H9 (cell line): ENCODE measurements at regions not wholly inside any gene's neighbourhood (a gene's known extent, or its start where the extent isn't known, plus 50 kb on each side); places are given as distances from the start of the nearest gene placed in this dataset.

ENCODE experiments used
- DNase-seq: peaks from one replicate; pipeline ENCODE4 v3.0.0-alpha.2; 2017
- H2AFZ ChIP-seq: one replicate; pipeline ENCODE4 v1.6.1; 2013; ENCODE audit warnings: mild to moderate bottlenecking, low read length, control low read depth, moderate library complexity
- H2AK5ac ChIP-seq: 2 replicates; pipeline ENCODE4 v1.6.1; 2013; ENCODE audit warnings: low read length, control low read depth, mixed read lengths; ENCODE audit not compliant: insufficient read length
- H2BK120ac ChIP-seq: one replicate; pipeline ENCODE4 v1.6.1; 2013; ENCODE audit warnings: low read depth, mild to moderate bottlenecking, low read length, control low read depth, inconsistent platforms; ENCODE audit not compliant: poor library complexity, severe bottlenecking
- H2BK12ac ChIP-seq: 2 replicates; pipeline ENCODE4 v1.6.1; 2013; ENCODE audit warnings: low read length, control low read depth, mixed read lengths, low read depth; ENCODE audit not compliant: insufficient read length
- H2BK15ac ChIP-seq: 2 replicates; pipeline ENCODE4 v1.6.1; 2013; ENCODE audit warnings: low read depth, low read length, control low read depth
- H2BK20ac ChIP-seq: one replicate; pipeline ENCODE4 v1.6.1; 2013; ENCODE audit warnings: low read depth, mild to moderate bottlenecking, low read length, control low read depth, inconsistent platforms; ENCODE audit not compliant: poor library complexity, severe bottlenecking
- H2BK5ac ChIP-seq: 2 replicates; pipeline ENCODE4 v1.6.1; 2013; ENCODE audit warnings: low read length, control low read depth, mixed read lengths; ENCODE audit not compliant: insufficient read length
- H3K14ac ChIP-seq: 2 replicates; pipeline ENCODE4 v1.6.1; 2013; ENCODE audit warnings: low read length, control low read depth; ENCODE audit not compliant: insufficient read depth
- H3K18ac ChIP-seq: 2 replicates; pipeline ENCODE4 v1.6.1; 2013; ENCODE audit warnings: low read depth, mild to moderate bottlenecking, mixed read lengths, low read length, control low read depth; ENCODE audit not compliant: insufficient read length
- H3K23ac ChIP-seq: 2 replicates; pipeline ENCODE4 v1.6.1; 2013; ENCODE audit warnings: low read length, control low read depth, mixed read lengths, low read depth; ENCODE audit not compliant: insufficient read length
- H3K23me2 ChIP-seq: 2 replicates; pipeline ENCODE4 v1.6.1; 2013; ENCODE audit warnings: low read depth, mild to moderate bottlenecking, mixed read lengths, low read length, control low read depth; ENCODE audit not compliant: insufficient read length, poor library complexity, severe bottlenecking
- H3K27ac ChIP-seq: 2 replicates; pipeline ENCODE4 v1.5.1; 2013; ENCODE audit warnings: low read length, control low read depth, mixed read lengths, low read depth; ENCODE audit not compliant: insufficient read length
- H3K27me3 ChIP-seq: 2 replicates; pipeline ENCODE4 v1.6.1; 2013; ENCODE audit warnings: low read length, control low read depth, inconsistent platforms; ENCODE audit not compliant: insufficient read depth
- H3K4ac ChIP-seq: 2 replicates; pipeline ENCODE4 v1.6.1; 2013; ENCODE audit warnings: low read depth, mild to moderate bottlenecking, control low read depth, inconsistent platforms, low read length, moderate library complexity
- H3K4me1 ChIP-seq: 2 replicates; pipeline ENCODE4 v1.6.1; 2013; ENCODE audit warnings: low read length, control low read depth, inconsistent platforms; ENCODE audit not compliant: insufficient read depth
- H3K4me2 ChIP-seq: 2 replicates; pipeline ENCODE4 v1.6.1; 2013; ENCODE audit warnings: low read length, control low read depth, mixed read lengths; ENCODE audit not compliant: insufficient read length, insufficient read depth
- H3K56ac ChIP-seq: 2 replicates; pipeline ENCODE4 v1.6.1; 2013; ENCODE audit warnings: low read depth, mild to moderate bottlenecking, mixed read lengths, low read length, control low read depth; ENCODE audit not compliant: insufficient read length
- H3K79me1 ChIP-seq: 2 replicates; pipeline ENCODE4 v1.6.1; 2013; ENCODE audit warnings: low read depth, mild to moderate bottlenecking, moderate library complexity, low read length, control low read depth, inconsistent platforms; ENCODE audit not compliant: insufficient read depth, poor library complexity, severe bottlenecking
- H3K79me2 ChIP-seq: 2 replicates; pipeline ENCODE4 v1.6.1; 2013; ENCODE audit warnings: low read length, control low read depth, inconsistent platforms; ENCODE audit not compliant: insufficient read depth
- H3K9ac ChIP-seq: 2 replicates; pipeline ENCODE4 v1.6.1; 2013; ENCODE audit warnings: low read length, control low read depth, mixed read lengths; ENCODE audit not compliant: insufficient read length; ENCODE audit errors: extremely low read depth
- H3K9me3 ChIP-seq: one replicate; pipeline ENCODE4 v1.6.1; 2013; ENCODE audit warnings: low read depth, low read length, inconsistent platforms; ENCODE audit not compliant: control insufficient read depth
- H3T11ph ChIP-seq: one replicate; pipeline ENCODE4 v1.6.1; 2013; ENCODE audit warnings: mild to moderate bottlenecking, low read length, control low read depth, inconsistent platforms
- H4K20me1 ChIP-seq: one replicate; pipeline ENCODE4 v1.6.1; 2013; ENCODE audit not compliant: control insufficient read depth, insufficient read length, insufficient read depth
- H4K5ac ChIP-seq: 2 replicates; pipeline ENCODE4 v1.6.1; 2013; ENCODE audit warnings: low read depth, mild to moderate bottlenecking, mixed read lengths, low read length, control low read depth; ENCODE audit not compliant: insufficient read length
- H4K8ac ChIP-seq: replicated peaks from 2 replicates; pipeline ENCODE4 v1.6.1; 2013; ENCODE audit warnings: low read length, control low read depth, mixed read lengths, low read depth; ENCODE audit not compliant: insufficient read length
- H4K91ac ChIP-seq: 2 replicates; pipeline ENCODE4 v1.6.1; 2013; ENCODE audit warnings: low read depth, mild to moderate bottlenecking, moderate library complexity, mixed read lengths, low read length, control low read depth; ENCODE audit not compliant: insufficient read length
- H3K27ac Mint-ChIP-seq, 3 experiments: 2 replicates in 2 of 3; 3 replicates in 1 of 3; pipeline ENCODE4 v1.8.0; 2020 to 2021; ENCODE audit warnings: mixed read lengths in 3 of 3, mild to moderate bottlenecking in 1 of 3, moderate library complexity in 1 of 3
- H3K27me3 Mint-ChIP-seq: 2 replicates; pipeline ENCODE4 v1.8.0; 2021; ENCODE audit warnings: low read depth, mild to moderate bottlenecking, moderate library complexity, mixed read lengths
- H3K36me3 Mint-ChIP-seq, 3 experiments: 2 replicates in 2 of 3; 3 replicates in 1 of 3; pipeline ENCODE4 v1.8.0; 2020 to 2021; ENCODE audit warnings: low read depth in 3 of 3, mixed read lengths in 3 of 3; ENCODE audit not compliant: insufficient read depth in 1 of 3
- H3K4me1 Mint-ChIP-seq, 2 experiments: 2 replicates each; pipeline ENCODE4 v1.8.0; 2020; ENCODE audit warnings: mixed read lengths in 2 of 2
- H3K4me3 Mint-ChIP-seq, 2 experiments: 2 replicates in 1 of 2; 3 replicates in 1 of 2; pipeline ENCODE4 v1.8.0; 2020 to 2021; ENCODE audit warnings: mild to moderate bottlenecking in 2 of 2, mixed read lengths in 2 of 2, moderate library complexity in 1 of 2
- H3K9me3 Mint-ChIP-seq, 2 experiments: 2 replicates in 1 of 2; 3 replicates in 1 of 2; pipeline ENCODE4 v1.8.0; 2020; ENCODE audit warnings: mild to moderate bottlenecking in 2 of 2, mixed read lengths in 2 of 2, moderate library complexity in 1 of 2
- WGBS: extraction: QIAGEN DNeasy Blood & Tissue Kit; methylation state at CpG from one replicate; pipeline ENCODE4 v1.1.7; 2013; ENCODE audit warnings: missing lambda C conversion rate, low lambda C conversion rate, mixed read lengths; ENCODE audit not compliant: insufficient read length; ENCODE audit errors: extremely low coverage; 5-methylcytosine and 5-hydroxymethylcytosine counted together
- TF ChIP-seq, protein P1 (sequence below): fragments of 200-600 bp; sonication (generic); conservative IDR thresholded peaks from 3 replicates; pipeline ENCODE4 v1.8.0; 2021; ENCODE audit warnings: antibody characterized with exemption, mild to moderate bottlenecking

- no peak overlapping the region for H2AK5ac ChIP-seq
- TF ChIP-seq, protein P1, sequence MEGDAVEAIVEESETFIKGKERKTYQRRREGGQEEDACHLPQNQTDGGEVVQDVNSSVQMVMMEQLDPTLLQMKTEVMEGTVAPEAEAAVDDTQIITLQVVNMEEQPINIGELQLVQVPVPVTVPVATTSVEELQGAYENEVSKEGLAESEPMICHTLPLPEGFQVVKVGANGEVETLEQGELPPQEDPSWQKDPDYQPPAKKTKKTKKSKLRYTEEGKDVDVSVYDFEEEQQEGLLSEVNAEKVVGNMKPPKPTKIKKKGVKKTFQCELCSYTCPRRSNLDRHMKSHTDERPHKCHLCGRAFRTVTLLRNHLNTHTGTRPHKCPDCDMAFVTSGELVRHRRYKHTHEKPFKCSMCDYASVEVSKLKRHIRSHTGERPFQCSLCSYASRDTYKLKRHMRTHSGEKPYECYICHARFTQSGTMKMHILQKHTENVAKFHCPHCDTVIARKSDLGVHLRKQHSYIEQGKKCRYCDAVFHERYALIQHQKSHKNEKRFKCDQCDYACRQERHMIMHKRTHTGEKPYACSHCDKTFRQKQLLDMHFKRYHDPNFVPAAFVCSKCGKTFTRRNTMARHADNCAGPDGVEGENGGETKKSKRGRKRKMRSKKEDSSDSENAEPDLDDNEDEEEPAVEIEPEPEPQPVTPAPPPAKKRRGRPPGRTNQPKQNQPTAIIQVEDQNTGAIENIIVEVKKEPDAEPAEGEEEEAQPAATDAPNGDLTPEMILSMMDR = peak; percentile 40; the same call in 2 of the 3 replicates
- Mint-ChIP-seq H3K27ac (no peak overlapping the region), H3K27me3 (no peaks in the 10 kb centered on the region), H3K4me3 (no peak overlapping the region), H3K4me1 (0 out of 4 replicates have a peak, but pooled peaks cover 2 to 3% of the 10 kb centered on the region in 2 experiments), H3K9me3 (no peaks in the 10 kb centered on the region), H3K36me3 (no peaks in the 10 kb centered on the region)
- H3K23ac ChIP-seq = no peak overlapping the region
- no peak overlapping the region for H3K27ac ChIP-seq
- H3K4ac ChIP-seq = no peak overlapping the region
- H4K91ac ChIP-seq = no peak overlapping the region
- H3K4me2 ChIP-seq = no peak overlapping the region
- no peak overlapping the region for H2AFZ ChIP-seq
- no peak overlapping the region for H3K9ac ChIP-seq
- H4K5ac ChIP-seq = no peak overlapping the region
- no peaks in the 10 kb centered on the region for H3K9me3 ChIP-seq
- H2BK20ac ChIP-seq = no peak overlapping the region
- no peak overlapping the region for H4K8ac ChIP-seq
- H2BK5ac ChIP-seq = no peak overlapping the region
- H3K23me2 ChIP-seq = no peaks in the 10 kb centered on the region
- H3K27me3 ChIP-seq = no peaks in the 10 kb centered on the region
- H3K14ac ChIP-seq = no peak overlapping the region
- no peak overlapping the region for H3T11ph ChIP-seq
- H3K56ac ChIP-seq = no peak overlapping the region
- WGBS = no CpG with 5 or more reads among the region's 1 CpG
- H3K79me1 ChIP-seq = no peaks in the 10 kb centered on the region
- H2BK15ac ChIP-seq = no peak overlapping the region
- DNase-seq = no peak
- H2BK120ac ChIP-seq = no peak overlapping the region
- no peaks in the 10 kb centered on the region for H4K20me1 ChIP-seq
- H2BK12ac ChIP-seq = no peak overlapping the region
- H3K79me2 ChIP-seq = no peaks in the 10 kb centered on the region
- H3K18ac ChIP-seq = no peak overlapping the region
- no peaks in the 10 kb centered on the region for H3K4me1 ChIP-seq
These were observed 892.9 kb upstream of the USP15 start for GRCh38 chr12:61367281-61367785.
